H9 (cell line): ENCODE measurements at regions not wholly inside any gene's neighbourhood (a gene's known extent, or its start where the extent isn't known, plus 50 kb on each side); places are given as distances from the start of the nearest gene placed in this dataset.

Experiments used
- DNase-seq: peaks from one replicate; pipeline ENCODE4 v3.0.0-alpha.2; 2017
- H2AFZ ChIP-seq: one replicate; pipeline ENCODE4 v1.6.1; 2013; ENCODE audit warnings: mild to moderate bottlenecking, low read length, control low read depth, moderate library complexity
- H2AK5ac ChIP-seq: 2 replicates; pipeline ENCODE4 v1.6.1; 2013; ENCODE audit warnings: low read length, control low read depth, mixed read lengths; ENCODE audit not compliant: insufficient read length
- H2BK120ac ChIP-seq: one replicate; pipeline ENCODE4 v1.6.1; 2013; ENCODE audit warnings: low read depth, mild to moderate bottlenecking, low read length, control low read depth, inconsistent platforms; ENCODE audit not compliant: poor library complexity, severe bottlenecking
- H2BK12ac ChIP-seq: 2 replicates; pipeline ENCODE4 v1.6.1; 2013; ENCODE audit warnings: low read length, control low read depth, mixed read lengths, low read depth; ENCODE audit not compliant: insufficient read length
- H2BK15ac ChIP-seq: 2 replicates; pipeline ENCODE4 v1.6.1; 2013; ENCODE audit warnings: low read depth, low read length, control low read depth
- H2BK20ac ChIP-seq: one replicate; pipeline ENCODE4 v1.6.1; 2013; ENCODE audit warnings: low read depth, mild to moderate bottlenecking, low read length, control low read depth, inconsistent platforms; ENCODE audit not compliant: poor library complexity, severe bottlenecking
- H2BK5ac ChIP-seq: 2 replicates; pipeline ENCODE4 v1.6.1; 2013; ENCODE audit warnings: low read length, control low read depth, mixed read lengths; ENCODE audit not compliant: insufficient read length
- H3K14ac ChIP-seq: 2 replicates; pipeline ENCODE4 v1.6.1; 2013; ENCODE audit warnings: low read length, control low read depth; ENCODE audit not compliant: insufficient read depth
- H3K18ac ChIP-seq: 2 replicates; pipeline ENCODE4 v1.6.1; 2013; ENCODE audit warnings: low read depth, mild to moderate bottlenecking, mixed read lengths, low read length, control low read depth; ENCODE audit not compliant: insufficient read length
- H3K23ac ChIP-seq: 2 replicates; pipeline ENCODE4 v1.6.1; 2013; ENCODE audit warnings: low read length, control low read depth, mixed read lengths, low read depth; ENCODE audit not compliant: insufficient read length
- H3K23me2 ChIP-seq: 2 replicates; pipeline ENCODE4 v1.6.1; 2013; ENCODE audit warnings: low read depth, mild to moderate bottlenecking, mixed read lengths, low read length, control low read depth; ENCODE audit not compliant: insufficient read length, poor library complexity, severe bottlenecking
- H3K27ac ChIP-seq: 2 replicates; pipeline ENCODE4 v1.5.1; 2013; ENCODE audit warnings: low read length, control low read depth, mixed read lengths, low read depth; ENCODE audit not compliant: insufficient read length
- H3K27me3 ChIP-seq: 2 replicates; pipeline ENCODE4 v1.6.1; 2013; ENCODE audit warnings: low read length, control low read depth, inconsistent platforms; ENCODE audit not compliant: insufficient read depth
- H3K4ac ChIP-seq: 2 replicates; pipeline ENCODE4 v1.6.1; 2013; ENCODE audit warnings: low read depth, mild to moderate bottlenecking, control low read depth, inconsistent platforms, low read length, moderate library complexity
- H3K4me1 ChIP-seq: 2 replicates; pipeline ENCODE4 v1.6.1; 2013; ENCODE audit warnings: low read length, control low read depth, inconsistent platforms; ENCODE audit not compliant: insufficient read depth
- H3K4me2 ChIP-seq: 2 replicates; pipeline ENCODE4 v1.6.1; 2013; ENCODE audit warnings: low read length, control low read depth, mixed read lengths; ENCODE audit not compliant: insufficient read length, insufficient read depth
- H3K56ac ChIP-seq: 2 replicates; pipeline ENCODE4 v1.6.1; 2013; ENCODE audit warnings: low read depth, mild to moderate bottlenecking, mixed read lengths, low read length, control low read depth; ENCODE audit not compliant: insufficient read length
- H3K79me1 ChIP-seq: 2 replicates; pipeline ENCODE4 v1.6.1; 2013; ENCODE audit warnings: low read depth, mild to moderate bottlenecking, moderate library complexity, low read length, control low read depth, inconsistent platforms; ENCODE audit not compliant: insufficient read depth, poor library complexity, severe bottlenecking
- H3K79me2 ChIP-seq: 2 replicates; pipeline ENCODE4 v1.6.1; 2013; ENCODE audit warnings: low read length, control low read depth, inconsistent platforms; ENCODE audit not compliant: insufficient read depth
- H3K9ac ChIP-seq: 2 replicates; pipeline ENCODE4 v1.6.1; 2013; ENCODE audit warnings: low read length, control low read depth, mixed read lengths; ENCODE audit not compliant: insufficient read length; ENCODE audit errors: extremely low read depth
- H3K9me3 ChIP-seq: one replicate; pipeline ENCODE4 v1.6.1; 2013; ENCODE audit warnings: low read depth, low read length, inconsistent platforms; ENCODE audit not compliant: control insufficient read depth
- H3T11ph ChIP-seq: one replicate; pipeline ENCODE4 v1.6.1; 2013; ENCODE audit warnings: mild to moderate bottlenecking, low read length, control low read depth, inconsistent platforms
- H4K20me1 ChIP-seq: one replicate; pipeline ENCODE4 v1.6.1; 2013; ENCODE audit not compliant: control insufficient read depth, insufficient read length, insufficient read depth
- H4K5ac ChIP-seq: 2 replicates; pipeline ENCODE4 v1.6.1; 2013; ENCODE audit warnings: low read depth, mild to moderate bottlenecking, mixed read lengths, low read length, control low read depth; ENCODE audit not compliant: insufficient read length
- H4K8ac ChIP-seq: replicated peaks from 2 replicates; pipeline ENCODE4 v1.6.1; 2013; ENCODE audit warnings: low read length, control low read depth, mixed read lengths, low read depth; ENCODE audit not compliant: insufficient read length
- H4K91ac ChIP-seq: 2 replicates; pipeline ENCODE4 v1.6.1; 2013; ENCODE audit warnings: low read depth, mild to moderate bottlenecking, moderate library complexity, mixed read lengths, low read length, control low read depth; ENCODE audit not compliant: insufficient read length
- H3K27ac Mint-ChIP-seq, 3 experiments: 2 replicates in 2 of 3; 3 replicates in 1 of 3; pipeline ENCODE4 v1.8.0; 2020 to 2021; ENCODE audit warnings: mixed read lengths in 3 of 3, mild to moderate bottlenecking in 1 of 3, moderate library complexity in 1 of 3
- H3K27me3 Mint-ChIP-seq: 2 replicates; pipeline ENCODE4 v1.8.0; 2021; ENCODE audit warnings: low read depth, mild to moderate bottlenecking, moderate library complexity, mixed read lengths
- H3K36me3 Mint-ChIP-seq, 3 experiments: 2 replicates in 2 of 3; 3 replicates in 1 of 3; pipeline ENCODE4 v1.8.0; 2020 to 2021; ENCODE audit warnings: low read depth in 3 of 3, mixed read lengths in 3 of 3; ENCODE audit not compliant: insufficient read depth in 1 of 3
- H3K4me1 Mint-ChIP-seq, 2 experiments: 2 replicates each; pipeline ENCODE4 v1.8.0; 2020; ENCODE audit warnings: mixed read lengths in 2 of 2
- H3K4me3 Mint-ChIP-seq, 2 experiments: 2 replicates in 1 of 2; 3 replicates in 1 of 2; pipeline ENCODE4 v1.8.0; 2020 to 2021; ENCODE audit warnings: mild to moderate bottlenecking in 2 of 2, mixed read lengths in 2 of 2, moderate library complexity in 1 of 2
- H3K9me3 Mint-ChIP-seq, 2 experiments: 2 replicates in 1 of 2; 3 replicates in 1 of 2; pipeline ENCODE4 v1.8.0; 2020; ENCODE audit warnings: mild to moderate bottlenecking in 2 of 2, mixed read lengths in 2 of 2, moderate library complexity in 1 of 2
- WGBS: extraction: QIAGEN DNeasy Blood & Tissue Kit; methylation state at CpG from one replicate; pipeline ENCODE4 v1.1.7; 2013; ENCODE audit warnings: missing lambda C conversion rate, low lambda C conversion rate, mixed read lengths; ENCODE audit not compliant: insufficient read length; ENCODE audit errors: extremely low coverage; 5-methylcytosine and 5-hydroxymethylcytosine counted together
- TF ChIP-seq, protein P1 (sequence below): fragments of 200-600 bp; sonication (generic); conservative IDR thresholded peaks from 3 replicates; pipeline ENCODE4 v1.8.0; 2021; ENCODE audit warnings: antibody characterized with exemption, mild to moderate bottlenecking

DNA sequence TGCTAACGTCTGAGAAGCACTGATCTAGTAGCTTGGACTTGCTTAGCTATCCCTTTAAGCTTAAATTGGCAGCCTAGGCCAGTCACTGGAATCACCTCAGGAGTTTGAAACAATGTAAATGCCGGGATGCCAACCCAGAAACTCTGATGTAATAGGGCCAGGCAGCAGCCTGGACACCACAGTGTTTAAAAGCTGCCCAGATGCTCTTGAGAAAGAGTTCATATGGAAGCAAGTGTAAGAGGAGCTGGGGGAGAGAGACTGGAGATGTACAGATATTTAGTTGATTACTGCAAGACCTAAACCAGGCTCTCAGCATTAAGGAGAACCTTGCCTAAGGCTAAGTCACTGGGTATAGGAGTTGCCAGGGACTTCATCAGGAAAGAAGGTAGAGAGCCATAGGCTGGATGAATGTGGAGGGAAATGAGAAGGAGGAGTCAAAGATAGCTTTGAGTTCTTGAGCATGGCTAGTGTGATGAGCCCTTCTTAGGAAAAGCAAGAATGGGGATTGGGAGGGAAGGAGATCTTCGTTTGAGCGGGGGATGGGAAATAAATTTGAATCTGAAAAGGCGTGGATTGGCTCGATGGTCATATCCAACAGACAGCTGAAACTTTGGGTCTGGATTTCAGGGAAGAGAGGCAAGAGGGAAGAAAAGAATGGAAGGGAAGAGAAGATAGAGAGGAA lies 392.9 kb upstream of the WWC1 start:
- peaks cover 55 to 56% of the 10 kb centered on the region in 2 experiments for H3K4me1 Mint-ChIP-seq
- no peak for DNase-seq

More for the DNA sequence above, 392.9 kb upstream of the WWC1 start:
- no CpG with 5 or more reads among the region's 6 CpGs for WGBS
- Histone ChIP-seq H4K91ac (no peak overlapping the region), H2BK12ac (no peak overlapping the region), H2BK20ac (no peak overlapping the region), H2BK120ac (no peak overlapping the region), H3K4ac (no peak overlapping the region), H2BK5ac (no peak overlapping the region), H3K9me3 (no peaks in the 10 kb centered on the region), H2AK5ac (no peak overlapping the region), H3K56ac (no peak overlapping the region), H3K23me2 (no peaks in the 10 kb centered on the region), H4K20me1 (no peaks in the 10 kb centered on the region), H2BK15ac (no peak overlapping the region), H3K4me1 (peaks cover 12% of the 10 kb centered on the region), H3K23ac (no peak overlapping the region), H3K79me1 (no peaks in the 10 kb centered on the region), H3K9ac (no peak overlapping the region), H2AFZ (no peak overlapping the region), H3K18ac (no peak overlapping the region), H4K8ac (no peak overlapping the region), H3K14ac (no peak overlapping the region), H4K5ac (no peak overlapping the region), H3K79me2 (no peaks in the 10 kb centered on the region), H3K27ac (no peak overlapping the region), H3K4me2 (peak overlapping the region; percentile 18), H3K27me3 (no peaks in the 10 kb centered on the region), H3T11ph (no peak overlapping the region)
- no peaks in the 10 kb centered on the region for H3K9me3 Mint-ChIP-seq
- peak overlapping the region in 2 of 3 experiments; percentile 44 to 46; a peak in 3 of 7 replicates for H3K27ac Mint-ChIP-seq
- H3K36me3 Mint-ChIP-seq, result no peaks in the 10 kb centered on the region
- peak overlapping the region in 1 of 2 experiments; percentile 9; a peak in 3 of 5 replicates for H3K4me3 Mint-ChIP-seq
- TF ChIP-seq, protein P1, sequence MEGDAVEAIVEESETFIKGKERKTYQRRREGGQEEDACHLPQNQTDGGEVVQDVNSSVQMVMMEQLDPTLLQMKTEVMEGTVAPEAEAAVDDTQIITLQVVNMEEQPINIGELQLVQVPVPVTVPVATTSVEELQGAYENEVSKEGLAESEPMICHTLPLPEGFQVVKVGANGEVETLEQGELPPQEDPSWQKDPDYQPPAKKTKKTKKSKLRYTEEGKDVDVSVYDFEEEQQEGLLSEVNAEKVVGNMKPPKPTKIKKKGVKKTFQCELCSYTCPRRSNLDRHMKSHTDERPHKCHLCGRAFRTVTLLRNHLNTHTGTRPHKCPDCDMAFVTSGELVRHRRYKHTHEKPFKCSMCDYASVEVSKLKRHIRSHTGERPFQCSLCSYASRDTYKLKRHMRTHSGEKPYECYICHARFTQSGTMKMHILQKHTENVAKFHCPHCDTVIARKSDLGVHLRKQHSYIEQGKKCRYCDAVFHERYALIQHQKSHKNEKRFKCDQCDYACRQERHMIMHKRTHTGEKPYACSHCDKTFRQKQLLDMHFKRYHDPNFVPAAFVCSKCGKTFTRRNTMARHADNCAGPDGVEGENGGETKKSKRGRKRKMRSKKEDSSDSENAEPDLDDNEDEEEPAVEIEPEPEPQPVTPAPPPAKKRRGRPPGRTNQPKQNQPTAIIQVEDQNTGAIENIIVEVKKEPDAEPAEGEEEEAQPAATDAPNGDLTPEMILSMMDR, result no peak
- no peaks in the 10 kb centered on the region; the same call in 1 of the 2 replicates for H3K27me3 Mint-ChIP-seq
